A549 (cell line): ENCODE measurements at regions not wholly inside any gene's neighbourhood (a gene's known extent, or its start where the extent isn't known, plus 50 kb on each side); places are given as distances from the start of the nearest gene placed in this dataset.

Experiments
- ATAC-seq, 2 experiments: fragments of 200-7000 bp in 1 of 2; fragments of >200 bp in 1 of 2; cut with Nextera tagmentation in 1 of 2; cut with Tn5 transposase in 1 of 2; 3 replicates each; pipeline versions ENCODE4 v1.8.0 to v1.9.1; 2018 to 2020; ENCODE audit warnings: mild to moderate bottlenecking in 1 of 2, moderate library complexity in 1 of 2
- CTCF ChIA-PET: fragments of 300-600 bp; sonication (Branson Sonifier 250); formaldehyde crosslinking; extraction: SDS; loops from one replicate; lab custom pipeline; 2021; ENCODE audit warnings: antibody characterized with exemption, inconsistent platforms; lab: Yijun Ruan, JAX
- POLR2A ChIA-PET: fragments of 350-600 bp; formaldehyde crosslinking; extraction: SDS; loops from one replicate; lab custom pipeline; 2021; ENCODE audit warnings: antibody characterized with exemption, inconsistent platforms; lab: Yijun Ruan, JAX
- DNase-seq, 2 experiments: peaks; one replicate each; pipeline versions ENCODE4 v3.0.0 to v3.0.0-alpha.2; 2011 to 2016; ENCODE audit warnings: low read depth in 1 of 2, low spot score in 1 of 2
- FAIRE-seq: peaks from 2 replicates; lab custom pipeline; 2011; peaks lifted over from hg19 to GRCh38; lab: Jason Lieb, UNC
- H3K27ac ChIP-seq, 2 experiments: fragments of >200 bp; sonication (Bioruptor Twin); formaldehyde crosslinking; 3 replicates each; pipeline ENCODE4 v1.5.1; 2016 to 2017
- H3K4me1 ChIP-seq: fragments of >200 bp; sonication (Bioruptor Twin); formaldehyde crosslinking; 3 replicates; pipeline ENCODE4 v1.6.1; 2016
- H3K4me2 ChIP-seq: fragments of >200 bp; sonication (Bioruptor Twin); formaldehyde crosslinking; 3 replicates; pipeline ENCODE4 v1.6.1; 2016
- H3K4me3 ChIP-seq: fragments of >200 bp; sonication (Bioruptor Twin); formaldehyde crosslinking; 3 replicates; pipeline ENCODE4 v1.5.1; 2016
- H3K9me3 ChIP-seq: fragments of >200 bp; sonication (Bioruptor Twin); formaldehyde crosslinking; 3 replicates; pipeline ENCODE4 v1.6.1; 2016
- CHD4 ChIP-seq: fragments of 200-600 bp; sonication (generic); IDR thresholded peaks from 2 replicates; pipeline ENCODE4 v1.6.1; 2016; ENCODE audit warnings: antibody characterized with exemption, mild to moderate bottlenecking, borderline replicate concordance
- ESRRA ChIP-seq: fragments of 150-350 bp; IDR thresholded peaks from 2 replicates; pipeline ENCODE4 v1.6.1; 2014; ENCODE audit warnings: mild to moderate bottlenecking, low read length, borderline replicate concordance
- FOXS1 ChIP-seq: fragments of 250-450 bp; sonication (Bioruptor Pico); IDR thresholded peaks from 2 replicates; pipeline ENCODE4 v1.5.0; 2020; ENCODE audit warnings: mild to moderate bottlenecking, moderate library complexity
- GATA3 ChIP-seq: IDR thresholded peaks from 2 replicates; pipeline ENCODE4 v1.6.1; 2012; ENCODE audit warnings: borderline replicate concordance
- HDAC2 ChIP-seq: fragments of 200-600 bp; sonication (generic); IDR thresholded peaks from 2 replicates; pipeline ENCODE4 v1.6.1; 2016
- HEYL ChIP-seq: fragments of 250-450 bp; sonication (Bioruptor Pico); IDR thresholded peaks from 2 replicates; pipeline ENCODE4 v1.8.0; 2021; ENCODE audit warnings: mild to moderate bottlenecking, moderate library complexity
- HOXB13 ChIP-seq: fragments of 250-450 bp; sonication (Bioruptor Pico); IDR thresholded peaks from 2 replicates; pipeline ENCODE4 v1.5.0; 2020; ENCODE audit warnings: low read depth, mild to moderate bottlenecking, moderate library complexity
- KDM1A ChIP-seq: fragments of 200-600 bp; sonication (generic); IDR thresholded peaks from 2 replicates; pipeline ENCODE4 v1.6.1; 2016; ENCODE audit warnings: low read depth, mild to moderate bottlenecking
- MYC ChIP-seq: IDR thresholded peaks from 2 replicates; pipeline ENCODE4 v1.6.1; 2012; ENCODE audit warnings: mild to moderate bottlenecking, inconsistent platforms, low read length, improper control_type of control experiment, borderline replicate concordance
- NR3C1 ChIP-seq: fragments of >200 bp; sonication (Bioruptor Twin); formaldehyde crosslinking; IDR thresholded peaks from 3 replicates; pipeline ENCODE4 v1.6.1; 2017
- POLR2A ChIP-seq: IDR thresholded peaks from 2 replicates; pipeline ENCODE4 v1.6.1; 2012; ENCODE audit warnings: mild to moderate bottlenecking, low read length
- RCOR1 ChIP-seq: fragments of 150-350 bp; IDR thresholded peaks from 2 replicates; pipeline ENCODE4 v1.6.1; 2014; ENCODE audit warnings: antibody characterized with exemption, low read length, low read depth
- RNF2 ChIP-seq: fragments of 200-600 bp; sonication (generic); IDR thresholded peaks from 2 replicates; pipeline ENCODE4 v1.6.1; 2016; ENCODE audit warnings: low read depth, mild to moderate bottlenecking, antibody characterized with exemption, moderate library complexity, borderline replicate concordance
- SMC3 ChIP-seq: fragments of >200 bp; sonication (Bioruptor Twin); formaldehyde crosslinking; IDR thresholded peaks from 3 replicates; pipeline ENCODE4 v1.6.1; 2018; ENCODE audit warnings: inconsistent platforms
- TP53 ChIP-seq: fragments of 250-450 bp; sonication (Bioruptor Pico); IDR thresholded peaks from 2 replicates; pipeline ENCODE4 v1.5.0; 2021; ENCODE audit warnings: mild to moderate bottlenecking, moderate library complexity
- ZFP36 ChIP-seq: fragments of 450-650 bp; IDR thresholded peaks from 2 replicates; pipeline ENCODE4 v1.6.1; 2014; ENCODE audit warnings: borderline replicate concordance; ENCODE audit not compliant: partially characterized antibody
- ZSCAN20 ChIP-seq: fragments of 250-450 bp; sonication (Bioruptor Pico); IDR thresholded peaks from 2 replicates; pipeline ENCODE4 v1.8.0; 2022; ENCODE audit warnings: mild to moderate bottlenecking, moderate library complexity
- WGBS: methylation state at CpG from one replicate; pipeline ENCODE4 v1.1.6; 2017; ENCODE audit errors: missing lambda C conversion rate; 5-methylcytosine and 5-hydroxymethylcytosine counted together
- TF ChIP-seq, protein P1 (sequence below): IDR thresholded peaks from 2 replicates; pipeline ENCODE4 v1.6.1; 2012; ENCODE audit warnings: low read depth, borderline replicate concordance
- TF ChIP-seq, protein P2 (sequence below): fragments of 250-450 bp; sonication (Bioruptor Pico); IDR thresholded peaks from 2 replicates; pipeline ENCODE4 v1.5.0; 2020; ENCODE audit warnings: low read depth, mild to moderate bottlenecking, moderate library complexity
- TF ChIP-seq, protein P3 (sequence below): fragments of 450-650 bp; IDR thresholded peaks from 2 replicates; pipeline ENCODE4 v1.6.1; 2014; ENCODE audit warnings: antibody characterized with exemption

DNA sequence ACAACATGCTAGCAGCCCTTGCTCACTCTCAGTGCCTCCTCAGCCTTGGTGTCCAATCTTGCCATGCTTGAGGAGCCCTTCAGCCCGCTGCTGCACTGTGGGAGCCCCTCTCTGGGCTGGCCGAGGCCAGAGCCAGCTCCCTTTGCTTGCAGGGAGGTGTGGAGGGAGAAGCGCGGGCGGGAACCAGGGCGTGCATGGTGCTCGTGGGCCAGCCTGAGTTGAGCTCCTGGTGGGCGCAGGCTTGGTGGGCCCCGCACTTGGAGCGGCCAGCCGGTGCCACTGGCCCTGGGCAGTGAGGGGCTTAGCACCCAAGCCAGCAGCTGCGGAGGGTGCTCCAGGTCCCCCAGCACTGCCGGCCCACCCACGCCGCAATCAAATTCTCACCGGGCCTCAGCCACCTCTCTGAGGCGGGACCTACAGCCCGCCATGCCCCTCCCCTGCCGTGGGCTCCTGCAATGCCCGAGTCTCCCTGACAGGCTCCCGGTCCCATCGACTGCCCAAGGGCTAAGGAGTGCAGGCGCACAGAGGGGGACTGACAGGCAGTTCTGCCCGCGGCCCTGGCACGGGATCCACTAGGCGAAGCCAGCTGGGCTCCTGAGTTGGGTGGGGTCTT lies 333.5 kb downstream of the KCNN2 start:
- 51% methylated on average over 27 of the region's 27 CpGs for WGBS
- no peaks in the 10 kb centered on the region for H3K4me1 ChIP-seq
- FAIRE-seq, result no peak
- CTCF ChIA-PET, result no interaction called here
- no peak for TF ChIP-seq GATA3
- no peak for TF ChIP-seq KDM1A
- no peak for TF ChIP-seq TP53 (CRISPR knock-in tag)
- no peak for DNase-seq
- ATAC-seq, result no peak
- H3K9me3 ChIP-seq, result no peaks in the 10 kb centered on the region
- POLR2A ChIA-PET, result no interaction called here
- H3K27ac ChIP-seq, result no peak overlapping the region
- H3K4me2 ChIP-seq, result no peak overlapping the region
- H3K4me3 ChIP-seq, result no peak overlapping the region

DNA sequence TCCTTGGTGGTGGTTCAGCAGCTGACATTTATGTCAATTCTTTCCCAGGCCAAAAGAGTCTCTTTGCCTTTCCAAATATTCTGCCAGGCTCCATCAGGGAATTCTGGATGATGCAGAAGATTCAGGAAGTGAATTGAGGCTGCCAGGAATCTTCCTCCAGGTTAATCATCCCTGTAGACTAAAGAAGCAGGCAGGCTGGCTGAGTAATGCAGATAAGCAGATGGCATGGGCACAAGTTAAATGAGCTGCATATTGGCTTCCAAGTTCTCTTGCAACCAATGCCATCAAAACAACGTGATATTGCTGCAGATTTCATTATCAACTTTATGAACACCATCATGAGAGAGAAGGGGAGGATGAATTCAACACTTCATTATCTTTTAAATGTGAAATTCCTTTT lies 324.5 kb downstream of the KCNN2 start:
- ATAC-seq, result no peak
- TF ChIP-seq, protein P1, sequence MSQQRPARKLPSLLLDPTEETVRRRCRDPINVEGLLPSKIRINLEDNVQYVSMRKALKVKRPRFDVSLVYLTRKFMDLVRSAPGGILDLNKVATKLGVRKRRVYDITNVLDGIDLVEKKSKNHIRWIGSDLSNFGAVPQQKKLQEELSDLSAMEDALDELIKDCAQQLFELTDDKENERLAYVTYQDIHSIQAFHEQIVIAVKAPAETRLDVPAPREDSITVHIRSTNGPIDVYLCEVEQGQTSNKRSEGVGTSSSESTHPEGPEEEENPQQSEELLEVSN, result no peak
- TF ChIP-seq, protein P2, sequence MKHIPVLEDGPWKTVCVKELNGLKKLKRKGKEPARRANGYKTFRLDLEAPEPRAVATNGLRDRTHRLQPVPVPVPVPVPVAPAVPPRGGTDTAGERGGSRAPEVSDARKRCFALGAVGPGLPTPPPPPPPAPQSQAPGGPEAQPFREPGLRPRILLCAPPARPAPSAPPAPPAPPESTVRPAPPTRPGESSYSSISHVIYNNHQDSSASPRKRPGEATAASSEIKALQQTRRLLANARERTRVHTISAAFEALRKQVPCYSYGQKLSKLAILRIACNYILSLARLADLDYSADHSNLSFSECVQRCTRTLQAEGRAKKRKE (CRISPR knock-in tag), result no peak
- TF ChIP-seq MYC (no peak), HOXB13 (CRISPR knock-in tag) (no peak)
- TF ChIP-seq, all 56 proteins: peak for 0
- no peak overlapping the region for H3K4me2 ChIP-seq
- no peaks in the 10 kb centered on the region for H3K4me1 ChIP-seq
- POLR2A ChIA-PET, result no interaction called here
- H3K27ac ChIP-seq, result no peak overlapping the region
- H3K9me3 ChIP-seq, result no peaks in the 10 kb centered on the region
- CTCF ChIA-PET, result interaction anchor here (0.5 kb wide), 1 partner anchor 374 kb away, joined by 3 read pairs; no protein-coding TSS in a partner anchor
- FAIRE-seq (no peak), DNase-seq (no peak)
- 0% methylated on average over 1 of the region's 1 CpG for WGBS
- H3K4me3 ChIP-seq, result no peak overlapping the region

DNA sequence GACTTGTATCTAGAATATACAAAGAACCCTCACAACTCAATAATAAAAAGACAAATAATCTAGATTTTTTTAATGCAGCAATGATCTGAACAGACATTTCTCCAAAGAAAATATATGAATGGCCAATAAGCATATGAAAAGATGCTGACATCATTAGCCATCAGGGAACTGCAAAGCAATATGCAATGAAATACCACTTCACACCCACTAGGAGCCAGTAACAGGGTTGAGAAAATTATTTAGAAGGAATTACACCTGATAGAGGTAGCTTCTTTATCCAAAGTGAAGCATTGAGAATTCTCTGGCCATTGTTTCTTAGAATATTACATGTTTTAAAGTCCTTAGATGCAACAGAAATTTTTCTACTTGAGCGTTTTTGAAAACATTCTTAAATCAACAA lies 316.9 kb downstream of the KCNN2 start:
- TF ChIP-seq POLR2A, result no peak
- no peak for TF ChIP-seq CHD4
- no peak for TF ChIP-seq FOXS1 (CRISPR knock-in tag)
- TF ChIP-seq, protein P2 (CRISPR knock-in tag), result no peak
- TF ChIP-seq RCOR1, result no peak
- TF ChIP-seq RNF2, result no peak
- no peak for TF ChIP-seq SMC3
- no peak for TF ChIP-seq ZSCAN20 (CRISPR knock-in tag)
- TF ChIP-seq HDAC2, result no peak
- no peak for TF ChIP-seq NR3C1
- POLR2A ChIA-PET, result no interaction called here
- FAIRE-seq, result no peak
- Histone ChIP-seq H3K4me1 (no peaks in the 10 kb centered on the region), H3K9me3 (no peaks in the 10 kb centered on the region), H3K4me2 (no peak overlapping the region), H3K27ac (no peak overlapping the region), H3K4me3 (no peak overlapping the region)
- 3% methylated on average over 1 of the region's 1 CpG for WGBS
- no peak for DNase-seq
- CTCF ChIA-PET, result no interaction called here
- no peak for ATAC-seq

DNA sequence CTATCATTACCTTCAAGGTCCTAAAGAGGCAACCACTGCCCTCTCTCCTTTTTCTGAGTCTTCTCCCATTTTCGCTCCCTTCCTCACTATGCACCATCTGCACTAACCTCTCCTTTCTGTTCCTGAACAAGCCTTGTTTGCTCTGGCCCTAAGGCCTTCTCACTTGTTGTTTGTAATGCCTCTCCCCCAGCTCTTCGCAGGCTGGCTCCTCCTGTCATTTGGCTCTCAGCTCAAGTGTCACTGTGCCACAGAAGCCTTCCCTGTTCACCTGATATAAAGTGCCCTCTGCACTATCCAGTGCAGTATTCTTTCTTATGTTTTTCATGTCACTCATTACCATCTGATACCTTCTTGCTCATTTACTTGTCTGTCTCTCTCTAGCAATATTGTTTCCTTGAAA lies 303.7 kb downstream of the KCNN2 start:
- CTCF ChIA-PET, result no interaction called here

More for the DNA sequence above, 303.7 kb downstream of the KCNN2 start:
- Histone ChIP-seq H3K4me2 (no peak overlapping the region), H3K27ac (no peak overlapping the region), H3K9me3 (no peaks in the 10 kb centered on the region), H3K4me3 (no peak overlapping the region), H3K4me1 (no peaks in the 10 kb centered on the region)
- POLR2A ChIA-PET, result no interaction called here
- ATAC-seq, result no peak
- WGBS, result 0% methylated on average over 2 of the region's 2 CpGs
- TF ChIP-seq MYC, result no peak
- no peak for TF ChIP-seq ZFP36
- TF ChIP-seq, protein P3, sequence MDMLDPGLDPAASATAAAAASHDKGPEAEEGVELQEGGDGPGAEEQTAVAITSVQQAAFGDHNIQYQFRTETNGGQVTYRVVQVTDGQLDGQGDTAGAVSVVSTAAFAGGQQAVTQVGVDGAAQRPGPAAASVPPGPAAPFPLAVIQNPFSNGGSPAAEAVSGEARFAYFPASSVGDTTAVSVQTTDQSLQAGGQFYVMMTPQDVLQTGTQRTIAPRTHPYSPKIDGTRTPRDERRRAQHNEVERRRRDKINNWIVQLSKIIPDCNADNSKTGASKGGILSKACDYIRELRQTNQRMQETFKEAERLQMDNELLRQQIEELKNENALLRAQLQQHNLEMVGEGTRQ, result no peak
- no peak for TF ChIP-seq HOXB13 (CRISPR knock-in tag)
- no peak for TF ChIP-seq ESRRA
- TF ChIP-seq HEYL (CRISPR knock-in tag), result no peak
- TF ChIP-seq, all 56 proteins: peak for 0
- FAIRE-seq (no peak), DNase-seq (no peak)
